Fibroblast of lung (primary cell): ENCODE measurements at regions not wholly inside any gene's neighbourhood (a gene's known extent, or its start where the extent isn't known, plus 50 kb on each side); places are given as distances from the start of the nearest gene placed in this dataset.

Experiments used
- DNase-seq, 2 donors: peaks; one replicate each; pipeline versions ENCODE4 v3.0.0 to v3.0.0-alpha.2; 2010; ENCODE audit warnings: low read depth in 2 of 2
- H2AFZ ChIP-seq: 2 replicates; pipeline ENCODE4 v1.5.1; 2012; ENCODE audit warnings: low read length, control low read depth, inconsistent platforms
- H3K27ac ChIP-seq: 2 replicates; pipeline ENCODE4 v1.5.1; 2011; ENCODE audit warnings: low read length, control low read depth; ENCODE audit not compliant: insufficient read depth
- H3K27me3 ChIP-seq: 2 replicates; pipeline ENCODE4 v1.5.1; 2011; ENCODE audit warnings: mild to moderate bottlenecking, low read length; ENCODE audit not compliant: control insufficient read depth, insufficient read depth
- H3K36me3 ChIP-seq: 2 replicates; pipeline ENCODE4 v1.5.1; 2011; ENCODE audit warnings: low read length; ENCODE audit not compliant: control insufficient read depth, insufficient read depth
- H3K4me1 ChIP-seq: 2 replicates; pipeline ENCODE4 v1.5.1; 2011; ENCODE audit warnings: low read length; ENCODE audit not compliant: control insufficient read depth, insufficient read depth; ENCODE audit errors: extremely low read depth
- H3K4me2 ChIP-seq: 2 replicates; pipeline ENCODE4 v1.5.1; 2011; ENCODE audit warnings: low read length, control low read depth; ENCODE audit not compliant: insufficient read depth; ENCODE audit errors: extremely low read depth
- H3K4me3 ChIP-seq, 4 experiments: fragments of 200-600 bp in 1 of 4; sonication (generic) in 1 of 4; replicated peaks in 1 of 4; 2 replicates each; pipeline ENCODE4 v1.5.1; 2011 to 2016; ENCODE audit warnings: low read length in 4 of 4, low read depth in 3 of 4, mild to moderate bottlenecking in 3 of 4, control low read depth in 2 of 4, inconsistent platforms in 1 of 4, mixed read lengths in 1 of 4; ENCODE audit not compliant: insufficient read depth in 1 of 4; ENCODE audit errors: control extremely low read depth in 1 of 4
- H3K79me2 ChIP-seq: 2 replicates; pipeline ENCODE4 v1.5.1; 2012; ENCODE audit warnings: mild to moderate bottlenecking, low read length, inconsistent platforms; ENCODE audit not compliant: control insufficient read depth, insufficient read depth
- H3K9ac ChIP-seq: 2 replicates; pipeline ENCODE4 v1.5.1; 2011; ENCODE audit warnings: mild to moderate bottlenecking, low read length, control low read depth; ENCODE audit not compliant: insufficient read depth
- H3K9me3 ChIP-seq: 2 replicates; pipeline ENCODE4 v1.5.1; 2012; ENCODE audit warnings: low read depth, low read length; ENCODE audit not compliant: control insufficient read depth, insufficient read depth
- H4K20me1 ChIP-seq: 2 replicates; pipeline ENCODE4 v1.5.1; 2011; ENCODE audit warnings: low read length; ENCODE audit not compliant: control insufficient read depth, insufficient read depth; ENCODE audit errors: extremely low read depth
- EZH2 ChIP-seq: IDR thresholded peaks from 2 replicates; pipeline ENCODE4 v1.5.1; 2012; ENCODE audit warnings: low read length, control low read depth, mild to moderate bottlenecking; ENCODE audit errors: missing control alignments
- TF ChIP-seq, protein P1 (sequence below), 2 donors: IDR thresholded peaks in 1 of 2; conservative IDR thresholded peaks in 1 of 2; 1 replicate in 1 of 2; 2 replicates in 1 of 2; pipeline ENCODE4 v1.5.1; 2011 to 2012; ENCODE audit warnings: low read length in 2 of 2, control low read depth in 1 of 2, inconsistent platforms in 1 of 2, low read depth in 1 of 2, mild to moderate bottlenecking in 1 of 2

- no peaks in the 10 kb centered on the region for H3K79me2 ChIP-seq
- no peak overlapping the region for H2AFZ ChIP-seq
- DNase-seq = no peak
- H3K27me3 ChIP-seq = no peaks in the 10 kb centered on the region
- H4K20me1 ChIP-seq = no peaks in the 10 kb centered on the region
- no peak overlapping the region for H3K9ac ChIP-seq
- TF ChIP-seq EZH2 = no peak
- TF ChIP-seq, protein P1, sequence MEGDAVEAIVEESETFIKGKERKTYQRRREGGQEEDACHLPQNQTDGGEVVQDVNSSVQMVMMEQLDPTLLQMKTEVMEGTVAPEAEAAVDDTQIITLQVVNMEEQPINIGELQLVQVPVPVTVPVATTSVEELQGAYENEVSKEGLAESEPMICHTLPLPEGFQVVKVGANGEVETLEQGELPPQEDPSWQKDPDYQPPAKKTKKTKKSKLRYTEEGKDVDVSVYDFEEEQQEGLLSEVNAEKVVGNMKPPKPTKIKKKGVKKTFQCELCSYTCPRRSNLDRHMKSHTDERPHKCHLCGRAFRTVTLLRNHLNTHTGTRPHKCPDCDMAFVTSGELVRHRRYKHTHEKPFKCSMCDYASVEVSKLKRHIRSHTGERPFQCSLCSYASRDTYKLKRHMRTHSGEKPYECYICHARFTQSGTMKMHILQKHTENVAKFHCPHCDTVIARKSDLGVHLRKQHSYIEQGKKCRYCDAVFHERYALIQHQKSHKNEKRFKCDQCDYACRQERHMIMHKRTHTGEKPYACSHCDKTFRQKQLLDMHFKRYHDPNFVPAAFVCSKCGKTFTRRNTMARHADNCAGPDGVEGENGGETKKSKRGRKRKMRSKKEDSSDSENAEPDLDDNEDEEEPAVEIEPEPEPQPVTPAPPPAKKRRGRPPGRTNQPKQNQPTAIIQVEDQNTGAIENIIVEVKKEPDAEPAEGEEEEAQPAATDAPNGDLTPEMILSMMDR (conservative IDR thresholded peaks at IDR 0.05 in 1 of 2, IDR thresholded peaks at IDR 0.05 in 1 of 2; ENCODE audit: low read depth in 1 of 2, low read length in 2 of 2) = no peak
- no peaks in the 10 kb centered on the region for H3K36me3 ChIP-seq
- no peaks in the 10 kb centered on the region for H3K4me1 ChIP-seq
- H3K27ac ChIP-seq = no peak overlapping the region
- H3K4me2 ChIP-seq = no peak overlapping the region
- H3K4me3 ChIP-seq = no peak overlapping the region
- H3K9me3 ChIP-seq = no peaks in the 10 kb centered on the region
These were observed 62.7 kb upstream of the ARGLU1 start for GRCh38 chr13:106630650-106631049.

- Histone ChIP-seq H3K9me3 (no peaks in the 10 kb centered on the region), H3K4me2 (no peak overlapping the region), H3K36me3 (no peaks in the 10 kb centered on the region), H3K4me3 (no peak overlapping the region), H3K4me1 (no peaks in the 10 kb centered on the region), H3K79me2 (no peaks in the 10 kb centered on the region), H3K27me3 (peaks cover under 1% of the 10 kb centered on the region), H2AFZ (no peak overlapping the region), H3K9ac (no peak overlapping the region), H3K27ac (no peak overlapping the region), H4K20me1 (no peaks in the 10 kb centered on the region)
- no peak for DNase-seq
- no peak for TF ChIP-seq EZH2
- TF ChIP-seq, protein P1 (conservative IDR thresholded peaks at IDR 0.05 in 1 of 2, IDR thresholded peaks at IDR 0.05 in 1 of 2; ENCODE audit: low read depth in 1 of 2, low read length in 2 of 2) = no peak
These were observed 62.2 kb upstream of the ARGLU1 start for GRCh38 chr13:106630162-106630561.

GRCh38 chr13:106628936-106629659, 61.2 kb upstream of the ARGLU1 start:
- TF ChIP-seq, protein P1 (conservative IDR thresholded peaks at IDR 0.05 in 1 of 2, IDR thresholded peaks at IDR 0.05 in 1 of 2; ENCODE audit: low read depth in 1 of 2, low read length in 2 of 2) = no peak
- TF ChIP-seq EZH2 = no peak
- no peaks in the 10 kb centered on the region for H3K79me2 ChIP-seq
- peaks cover 6% of the 10 kb centered on the region for H3K27me3 ChIP-seq
- no peaks in the 10 kb centered on the region for H3K4me1 ChIP-seq
- H3K4me3 ChIP-seq = no peak overlapping the region
- H4K20me1 ChIP-seq = no peaks in the 10 kb centered on the region
- no peak overlapping the region for H3K4me2 ChIP-seq
- DNase-seq = peak in 1 of 2 donors; percentile 26
- no peak overlapping the region for H2AFZ ChIP-seq
- H3K9me3 ChIP-seq = no peaks in the 10 kb centered on the region
- H3K36me3 ChIP-seq = no peaks in the 10 kb centered on the region
- no peak overlapping the region for H3K9ac ChIP-seq
- H3K27ac ChIP-seq = no peak overlapping the region
